ENCODE measurements at regions not wholly inside any gene's neighbourhood (a gene's known extent, or its start where the extent isn't known, plus 50 kb on each side); places are given as distances from the start of the nearest gene placed in this dataset.

DNA sequence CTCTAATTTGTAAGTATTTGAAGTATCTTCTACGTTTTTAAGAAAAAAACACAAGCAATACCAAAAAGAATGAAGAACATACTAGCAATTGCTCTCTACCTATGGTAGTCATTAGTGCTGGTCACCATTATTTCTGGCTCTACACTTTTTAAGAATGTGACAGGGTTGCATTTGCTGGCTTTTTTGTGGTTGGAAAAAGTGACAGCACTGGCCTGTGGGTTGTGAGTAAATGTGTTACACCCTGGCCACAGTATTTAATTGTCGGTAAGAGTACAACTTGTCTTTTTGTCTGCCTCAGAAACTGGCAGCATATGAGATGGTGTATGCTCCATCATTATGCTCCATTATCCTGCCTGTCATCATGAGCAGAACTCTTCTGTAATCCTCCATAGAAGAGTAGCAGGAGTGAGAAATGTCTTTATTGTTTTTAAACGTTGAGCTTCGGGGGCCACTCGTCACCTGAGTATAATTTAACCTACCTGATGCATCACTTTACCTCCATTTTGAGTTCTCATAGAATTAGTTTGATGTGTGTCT, 449.8 kb downstream of the ISL1 start:
- Histone ChIP-seq H3K4me1 (ENCODE audit: control insufficient read depth in 2 of 2, insufficient read depth in 2 of 2, low read length in 2 of 2) (no peaks in the 10 kb centered on the region), H3K9me3 (ENCODE audit: control insufficient read depth in 2 of 2, insufficient read depth in 1 of 2, low read length in 1 of 2) (no peaks in the 10 kb centered on the region), H3K27me3 (ENCODE audit: control insufficient read depth in 2 of 2, insufficient read depth in 1 of 2, low read length in 1 of 2) (no peaks in the 10 kb centered on the region), H3K27ac (ENCODE audit: low read depth in 1 of 2, low read length in 1 of 2) (no peak overlapping the region), H3K4me3 (ENCODE audit: low read length in 2 of 2) (no peak overlapping the region), H3K36me3 (ENCODE audit: control insufficient read depth in 2 of 2, insufficient read depth in 2 of 2, low read length in 1 of 2) (no peaks in the 10 kb centered on the region)
- DNase-seq (ENCODE audit: low read depth in 6 of 9, low spot score in 9 of 9): no peak
- WGBS: 88% methylated on average over 5 of the region's 5 CpGs

GRCh38 chr5:51838459-51838858, 455.2 kb downstream of the ISL1 start:
- no peaks in the 10 kb centered on the region for H3K9me3 ChIP-seq (ENCODE audit: control insufficient read depth in 2 of 2, insufficient read depth in 1 of 2, low read length in 1 of 2)
- WGBS: 96% methylated on average over 2 of the region's 2 CpGs
- DNase-seq (ENCODE audit: low read depth in 6 of 9, low spot score in 9 of 9): no peak

DNA sequence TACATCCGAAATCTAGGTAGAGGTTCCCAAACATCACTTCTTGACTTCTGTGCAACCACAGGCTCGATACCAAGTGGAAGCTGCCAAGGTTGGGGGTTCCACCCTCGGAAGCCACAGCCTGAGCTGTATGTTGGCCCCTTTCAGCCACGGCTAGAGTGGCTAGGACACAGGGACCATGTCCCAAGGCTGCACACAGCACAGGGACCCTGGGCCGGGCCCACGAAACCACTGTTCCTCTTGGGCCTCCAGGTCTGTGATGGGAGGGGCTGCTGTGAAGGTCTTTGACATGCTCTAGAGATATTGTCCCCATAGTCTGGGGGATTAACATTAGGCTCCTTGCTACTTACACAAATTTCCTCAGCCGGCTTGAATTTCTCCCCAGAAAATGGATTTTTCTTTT, 460.6 kb downstream of the ISL1 start:
- no peaks in the 10 kb centered on the region for H3K4me1 ChIP-seq (ENCODE audit: control insufficient read depth in 2 of 2, insufficient read depth in 2 of 2, low read length in 2 of 2)
- H3K27me3 ChIP-seq (ENCODE audit: control insufficient read depth in 2 of 2, insufficient read depth in 1 of 2, low read length in 1 of 2): no peaks in the 10 kb centered on the region
- WGBS: 94% methylated on average over 7 of the region's 7 CpGs
- no peaks in the 10 kb centered on the region for H3K9me3 ChIP-seq (ENCODE audit: control insufficient read depth in 2 of 2, insufficient read depth in 1 of 2, low read length in 1 of 2)
- H3K36me3 ChIP-seq (ENCODE audit: control insufficient read depth in 2 of 2, insufficient read depth in 2 of 2, low read length in 1 of 2): no peaks in the 10 kb centered on the region
- H3K27ac ChIP-seq (ENCODE audit: low read depth in 1 of 2, low read length in 1 of 2): no peak overlapping the region
- DNase-seq (ENCODE audit: low read depth in 6 of 9, low spot score in 9 of 9): no peak
- no peak overlapping the region for H3K4me3 ChIP-seq (ENCODE audit: low read length in 2 of 2)

More at GRCh38 chr5:51838459-51838858, 455.2 kb downstream of the ISL1 start:
- Histone ChIP-seq H3K27me3 (ENCODE audit: control insufficient read depth in 2 of 2, insufficient read depth in 1 of 2, low read length in 1 of 2) (no peaks in the 10 kb centered on the region), H3K36me3 (ENCODE audit: control insufficient read depth in 2 of 2, insufficient read depth in 2 of 2, low read length in 1 of 2) (no peaks in the 10 kb centered on the region), H3K27ac (ENCODE audit: low read depth in 1 of 2, low read length in 1 of 2) (no peak overlapping the region), H3K4me1 (ENCODE audit: control insufficient read depth in 2 of 2, insufficient read depth in 2 of 2, low read length in 2 of 2) (no peaks in the 10 kb centered on the region), H3K4me3 (ENCODE audit: low read length in 2 of 2) (no peak overlapping the region)

GRCh38 chr5:51846015-51846414, 462.8 kb downstream of the ISL1 start:
- WGBS: 84% methylated on average over 2 of the region's 2 CpGs
- no peaks in the 10 kb centered on the region for H3K36me3 ChIP-seq (ENCODE audit: control insufficient read depth in 2 of 2, insufficient read depth in 2 of 2, low read length in 1 of 2)
- H3K27ac ChIP-seq (ENCODE audit: low read depth in 1 of 2, low read length in 1 of 2): no peak overlapping the region
- no peaks in the 10 kb centered on the region for H3K9me3 ChIP-seq (ENCODE audit: control insufficient read depth in 2 of 2, insufficient read depth in 1 of 2, low read length in 1 of 2)
- no peaks in the 10 kb centered on the region for H3K4me1 ChIP-seq (ENCODE audit: control insufficient read depth in 2 of 2, insufficient read depth in 2 of 2, low read length in 2 of 2)
- DNase-seq (ENCODE audit: low read depth in 6 of 9, low spot score in 9 of 9): no peak
- H3K4me3 ChIP-seq (ENCODE audit: low read length in 2 of 2): no peak overlapping the region
- no peaks in the 10 kb centered on the region for H3K27me3 ChIP-seq (ENCODE audit: control insufficient read depth in 2 of 2, insufficient read depth in 1 of 2, low read length in 1 of 2)

- Histone ChIP-seq H3K27me3 (ENCODE audit: control insufficient read depth in 2 of 2, insufficient read depth in 1 of 2, low read length in 1 of 2) (no peaks in the 10 kb centered on the region), H3K4me3 (ENCODE audit: low read length in 2 of 2) (no peak overlapping the region), H3K9me3 (ENCODE audit: control insufficient read depth in 2 of 2, insufficient read depth in 1 of 2, low read length in 1 of 2) (no peaks in the 10 kb centered on the region), H3K27ac (ENCODE audit: low read depth in 1 of 2, low read length in 1 of 2) (no peak overlapping the region), H3K4me1 (ENCODE audit: control insufficient read depth in 2 of 2, insufficient read depth in 2 of 2, low read length in 2 of 2) (no peaks in the 10 kb centered on the region), H3K36me3 (ENCODE audit: control insufficient read depth in 2 of 2, insufficient read depth in 2 of 2, low read length in 1 of 2) (no peaks in the 10 kb centered on the region)
- WGBS: 78% methylated on average over 4 of the region's 4 CpGs
- DNase-seq (ENCODE audit: low read depth in 6 of 9, low spot score in 9 of 9): no peak
Measured at GRCh38 chr5:51859624-51860023, 476.4 kb downstream of the ISL1 start.

DNA sequence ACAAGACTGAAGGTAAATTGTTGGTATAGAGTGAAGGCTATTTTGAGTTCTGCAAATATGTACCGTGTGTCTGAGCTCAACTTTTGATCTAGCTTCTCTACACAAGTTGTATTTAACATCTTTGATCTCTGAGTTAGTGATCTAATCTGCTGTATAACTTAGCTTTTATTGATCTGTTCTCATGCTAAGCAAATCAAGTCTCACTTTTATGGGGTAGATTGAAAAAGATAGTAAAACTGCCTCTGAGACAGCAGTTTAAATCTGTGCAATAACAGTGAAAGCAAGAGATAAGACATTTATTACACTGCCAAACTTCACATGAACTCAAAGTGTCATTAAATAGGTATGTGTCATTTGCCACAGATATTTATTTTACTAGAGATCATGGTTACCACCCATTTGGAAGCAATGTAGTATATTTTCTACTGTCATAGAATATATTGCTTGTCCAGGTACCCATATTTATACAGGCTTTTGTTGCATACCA, 477.3 kb downstream of the ISL1 start:
- Histone ChIP-seq H3K4me3 (ENCODE audit: low read length in 2 of 2) (no peak overlapping the region), H3K4me1 (ENCODE audit: control insufficient read depth in 2 of 2, insufficient read depth in 2 of 2, low read length in 2 of 2) (no peaks in the 10 kb centered on the region), H3K9me3 (ENCODE audit: control insufficient read depth in 2 of 2, insufficient read depth in 1 of 2, low read length in 1 of 2) (no peaks in the 10 kb centered on the region), H3K27ac (ENCODE audit: low read depth in 1 of 2, low read length in 1 of 2) (no peak overlapping the region), H3K27me3 (ENCODE audit: control insufficient read depth in 2 of 2, insufficient read depth in 1 of 2, low read length in 1 of 2) (no peaks in the 10 kb centered on the region), H3K36me3 (ENCODE audit: control insufficient read depth in 2 of 2, insufficient read depth in 2 of 2, low read length in 1 of 2) (no peaks in the 10 kb centered on the region)
- WGBS: 85% methylated on average over 1 of the region's 1 CpG
- DNase-seq (ENCODE audit: low read depth in 6 of 9, low spot score in 9 of 9): no peak

DNA sequence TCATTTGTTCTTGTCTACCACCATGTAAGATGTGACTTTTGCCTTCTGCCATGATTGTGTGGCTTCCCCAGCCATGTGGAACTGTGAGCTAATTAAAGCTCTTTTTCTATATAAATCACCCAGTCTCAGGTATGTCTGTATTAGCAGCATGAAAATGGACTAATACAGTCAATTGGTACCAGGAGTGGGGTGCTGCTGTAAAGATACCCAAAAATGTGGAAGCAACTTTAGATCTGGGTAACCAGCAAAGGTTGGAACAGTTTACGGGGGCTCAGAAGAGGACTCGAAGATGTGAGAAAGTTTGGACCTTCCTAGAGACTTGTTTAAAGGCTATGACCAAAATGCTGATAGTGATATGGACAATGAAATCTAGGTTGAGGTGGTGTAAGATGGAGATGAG, 488.9 kb downstream of the ISL1 start:
- no peaks in the 10 kb centered on the region for H3K4me1 ChIP-seq (ENCODE audit: control insufficient read depth in 2 of 2, insufficient read depth in 2 of 2, low read length in 2 of 2)
- H3K36me3 ChIP-seq (ENCODE audit: control insufficient read depth in 2 of 2, insufficient read depth in 2 of 2, low read length in 1 of 2): no peaks in the 10 kb centered on the region
- WGBS: 94% methylated on average over 2 of the region's 2 CpGs
- H3K27ac ChIP-seq (ENCODE audit: low read depth in 1 of 2, low read length in 1 of 2): no peak overlapping the region
- peaks cover 0 to 5% of the 10 kb centered on the region in 2 donors for H3K9me3 ChIP-seq (ENCODE audit: control insufficient read depth in 2 of 2, insufficient read depth in 1 of 2, low read length in 1 of 2)
- no peak overlapping the region for H3K4me3 ChIP-seq (ENCODE audit: low read length in 2 of 2)
- no peak for DNase-seq (ENCODE audit: low read depth in 6 of 9, low spot score in 9 of 9)
- H3K27me3 ChIP-seq (ENCODE audit: control insufficient read depth in 2 of 2, insufficient read depth in 1 of 2, low read length in 1 of 2): no peaks in the 10 kb centered on the region

- no peaks in the 10 kb centered on the region for H3K9me3 ChIP-seq (ENCODE audit: control insufficient read depth in 2 of 2, insufficient read depth in 1 of 2, low read length in 1 of 2)
- no peak for DNase-seq (ENCODE audit: low read depth in 6 of 9, low spot score in 9 of 9)
- H3K4me1 ChIP-seq (ENCODE audit: control insufficient read depth in 2 of 2, insufficient read depth in 2 of 2, low read length in 2 of 2): no peaks in the 10 kb centered on the region
- H3K27ac ChIP-seq (ENCODE audit: low read depth in 1 of 2, low read length in 1 of 2): no peak overlapping the region
- H3K4me3 ChIP-seq (ENCODE audit: low read length in 2 of 2): no peak overlapping the region
- H3K36me3 ChIP-seq (ENCODE audit: control insufficient read depth in 2 of 2, insufficient read depth in 2 of 2, low read length in 1 of 2): no peaks in the 10 kb centered on the region
- H3K27me3 ChIP-seq (ENCODE audit: control insufficient read depth in 2 of 2, insufficient read depth in 1 of 2, low read length in 1 of 2): no peaks in the 10 kb centered on the region
Measured at GRCh38 chr5:51881901-51882300, 498.7 kb downstream of the ISL1 start.

- Histone ChIP-seq H3K9me3 (ENCODE audit: control insufficient read depth in 2 of 2, insufficient read depth in 1 of 2, low read length in 1 of 2) (no peaks in the 10 kb centered on the region), H3K36me3 (ENCODE audit: control insufficient read depth in 2 of 2, insufficient read depth in 2 of 2, low read length in 1 of 2) (no peaks in the 10 kb centered on the region), H3K4me3 (ENCODE audit: low read length in 2 of 2) (no peak overlapping the region), H3K27me3 (ENCODE audit: control insufficient read depth in 2 of 2, insufficient read depth in 1 of 2, low read length in 1 of 2) (no peaks in the 10 kb centered on the region), H3K27ac (ENCODE audit: low read depth in 1 of 2, low read length in 1 of 2) (no peak overlapping the region), H3K4me1 (ENCODE audit: control insufficient read depth in 2 of 2, insufficient read depth in 2 of 2, low read length in 2 of 2) (no peaks in the 10 kb centered on the region)
- no peak for DNase-seq (ENCODE audit: low read depth in 6 of 9, low spot score in 9 of 9)
- WGBS: 12% methylated on average over 1 of the region's 1 CpG
Measured at GRCh38 chr5:51882647-51883046, 499.4 kb downstream of the ISL1 start.

GRCh38 chr5:51889703-51890102, 506.5 kb downstream of the ISL1 start:
- DNase-seq (ENCODE audit: low read depth in 6 of 9, low spot score in 9 of 9): no peak
- no peaks in the 10 kb centered on the region for H3K9me3 ChIP-seq (ENCODE audit: control insufficient read depth in 2 of 2, insufficient read depth in 1 of 2, low read length in 1 of 2)
- no peak overlapping the region for H3K27ac ChIP-seq (ENCODE audit: low read depth in 1 of 2, low read length in 1 of 2)
- H3K4me3 ChIP-seq (ENCODE audit: low read length in 2 of 2): no peak overlapping the region
- no peaks in the 10 kb centered on the region for H3K4me1 ChIP-seq (ENCODE audit: control insufficient read depth in 2 of 2, insufficient read depth in 2 of 2, low read length in 2 of 2)
- H3K36me3 ChIP-seq (ENCODE audit: control insufficient read depth in 2 of 2, insufficient read depth in 2 of 2, low read length in 1 of 2): no peaks in the 10 kb centered on the region
- H3K27me3 ChIP-seq (ENCODE audit: control insufficient read depth in 2 of 2, insufficient read depth in 1 of 2, low read length in 1 of 2): no peaks in the 10 kb centered on the region
- 84% methylated on average over 2 of the region's 2 CpGs for WGBS

All from thymus (tissue), 11 donors.